GM23338 (cell line): ENCODE measurements at regions not wholly inside any gene's neighbourhood (a gene's known extent, or its start where the extent isn't known, plus 50 kb on each side); places are given as distances from the start of the nearest gene placed in this dataset.

Experiments used
- CREB1 ChIP-seq: fragments of 250-450 bp; sonication (Bioruptor Pico); IDR thresholded peaks from 2 replicates; pipeline ENCODE4 v1.5.0; 2020; ENCODE audit warnings: low read depth, mild to moderate bottlenecking, moderate library complexity
- EZH2 ChIP-seq: fragments of 200-600 bp; sonication (generic); IDR thresholded peaks from one replicate; pipeline ENCODE4 v1.8.0; 2017; ENCODE audit warnings: antibody characterized with exemption, mild to moderate bottlenecking, low read depth; ENCODE audit not compliant: unreplicated experiment
- EZH2phosphoT487 ChIP-seq: fragments of 200-600 bp; sonication (generic); IDR thresholded peaks from one replicate; pipeline ENCODE4 v1.8.1; 2018; ENCODE audit warnings: antibody characterized with exemption; ENCODE audit not compliant: unreplicated experiment
- POLR2AphosphoS5 ChIP-seq: IDR thresholded peaks from 2 replicates; pipeline ENCODE4 v1.6.1; 2016; ENCODE audit warnings: antibody characterized with exemption, low read depth
- ZNF114 ChIP-seq: fragments of 250-450 bp; sonication (Bioruptor Pico); IDR thresholded peaks from 2 replicates; pipeline ENCODE4 v1.5.0; 2020; ENCODE audit warnings: mild to moderate bottlenecking, moderate library complexity
- ZNF331 ChIP-seq: fragments of 250-450 bp; sonication (Bioruptor Pico); IDR thresholded peaks from 2 replicates; pipeline ENCODE4 v1.5.0; 2020; ENCODE audit warnings: low read depth, mild to moderate bottlenecking, moderate library complexity
- TF ChIP-seq, protein P1 (sequence below), 2 experiments: fragments of 200-600 bp in 1 of 2; sonication (generic) in 1 of 2; conservative IDR thresholded peaks; 2 replicates each; pipeline versions ENCODE4 v1.5.1 to v1.6.1; 2016 to 2017; ENCODE audit warnings: antibody characterized with exemption in 2 of 2, low read depth in 2 of 2, mild to moderate bottlenecking in 2 of 2, moderate library complexity in 1 of 2
- TF ChIP-seq, protein P2 (sequence below): IDR thresholded peaks from one replicate; pipeline ENCODE4 v1.6.1; 2018; ENCODE audit warnings: antibody characterized with exemption; ENCODE audit not compliant: unreplicated experiment
- TF ChIP-seq, protein P3 (sequence below): fragments of 250-450 bp; sonication (Bioruptor Pico); IDR thresholded peaks from 2 replicates; pipeline ENCODE4 v1.5.0; 2020; ENCODE audit warnings: mild to moderate bottlenecking, moderate library complexity
- TF ChIP-seq, protein P4 (sequence below): IDR thresholded peaks from 2 replicates; pipeline ENCODE4 v1.6.1; 2016; ENCODE audit warnings: antibody characterized with exemption

DNA sequence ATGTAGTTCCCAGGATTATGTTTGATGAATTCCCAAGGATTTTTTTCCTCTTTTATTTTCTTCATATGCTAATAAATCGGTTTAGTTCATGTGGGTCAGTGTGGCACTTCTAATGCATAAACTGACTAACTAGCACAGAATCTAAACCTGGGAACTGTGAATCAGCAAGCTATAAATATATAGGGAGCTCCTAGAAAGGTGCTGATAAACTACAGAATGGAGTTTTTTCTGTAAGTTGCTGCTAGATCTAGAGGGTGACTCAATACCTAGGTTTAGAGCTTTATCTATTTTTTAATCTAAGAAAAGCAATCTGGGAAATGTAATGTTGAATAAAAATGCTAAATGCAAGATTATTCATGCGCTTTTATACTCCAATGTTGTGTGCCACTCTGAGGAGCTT lies 118.8 kb upstream of the PTCHD4 start:
- no peak for TF ChIP-seq EZH2phosphoT487
- no peak for TF ChIP-seq ZNF114 (CRISPR knock-in tag)
- TF ChIP-seq, protein P1, sequence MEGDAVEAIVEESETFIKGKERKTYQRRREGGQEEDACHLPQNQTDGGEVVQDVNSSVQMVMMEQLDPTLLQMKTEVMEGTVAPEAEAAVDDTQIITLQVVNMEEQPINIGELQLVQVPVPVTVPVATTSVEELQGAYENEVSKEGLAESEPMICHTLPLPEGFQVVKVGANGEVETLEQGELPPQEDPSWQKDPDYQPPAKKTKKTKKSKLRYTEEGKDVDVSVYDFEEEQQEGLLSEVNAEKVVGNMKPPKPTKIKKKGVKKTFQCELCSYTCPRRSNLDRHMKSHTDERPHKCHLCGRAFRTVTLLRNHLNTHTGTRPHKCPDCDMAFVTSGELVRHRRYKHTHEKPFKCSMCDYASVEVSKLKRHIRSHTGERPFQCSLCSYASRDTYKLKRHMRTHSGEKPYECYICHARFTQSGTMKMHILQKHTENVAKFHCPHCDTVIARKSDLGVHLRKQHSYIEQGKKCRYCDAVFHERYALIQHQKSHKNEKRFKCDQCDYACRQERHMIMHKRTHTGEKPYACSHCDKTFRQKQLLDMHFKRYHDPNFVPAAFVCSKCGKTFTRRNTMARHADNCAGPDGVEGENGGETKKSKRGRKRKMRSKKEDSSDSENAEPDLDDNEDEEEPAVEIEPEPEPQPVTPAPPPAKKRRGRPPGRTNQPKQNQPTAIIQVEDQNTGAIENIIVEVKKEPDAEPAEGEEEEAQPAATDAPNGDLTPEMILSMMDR (conservative IDR thresholded peaks at IDR 0.05; ENCODE audit: low read depth in 2 of 2): no peak
- TF ChIP-seq, protein P2, sequence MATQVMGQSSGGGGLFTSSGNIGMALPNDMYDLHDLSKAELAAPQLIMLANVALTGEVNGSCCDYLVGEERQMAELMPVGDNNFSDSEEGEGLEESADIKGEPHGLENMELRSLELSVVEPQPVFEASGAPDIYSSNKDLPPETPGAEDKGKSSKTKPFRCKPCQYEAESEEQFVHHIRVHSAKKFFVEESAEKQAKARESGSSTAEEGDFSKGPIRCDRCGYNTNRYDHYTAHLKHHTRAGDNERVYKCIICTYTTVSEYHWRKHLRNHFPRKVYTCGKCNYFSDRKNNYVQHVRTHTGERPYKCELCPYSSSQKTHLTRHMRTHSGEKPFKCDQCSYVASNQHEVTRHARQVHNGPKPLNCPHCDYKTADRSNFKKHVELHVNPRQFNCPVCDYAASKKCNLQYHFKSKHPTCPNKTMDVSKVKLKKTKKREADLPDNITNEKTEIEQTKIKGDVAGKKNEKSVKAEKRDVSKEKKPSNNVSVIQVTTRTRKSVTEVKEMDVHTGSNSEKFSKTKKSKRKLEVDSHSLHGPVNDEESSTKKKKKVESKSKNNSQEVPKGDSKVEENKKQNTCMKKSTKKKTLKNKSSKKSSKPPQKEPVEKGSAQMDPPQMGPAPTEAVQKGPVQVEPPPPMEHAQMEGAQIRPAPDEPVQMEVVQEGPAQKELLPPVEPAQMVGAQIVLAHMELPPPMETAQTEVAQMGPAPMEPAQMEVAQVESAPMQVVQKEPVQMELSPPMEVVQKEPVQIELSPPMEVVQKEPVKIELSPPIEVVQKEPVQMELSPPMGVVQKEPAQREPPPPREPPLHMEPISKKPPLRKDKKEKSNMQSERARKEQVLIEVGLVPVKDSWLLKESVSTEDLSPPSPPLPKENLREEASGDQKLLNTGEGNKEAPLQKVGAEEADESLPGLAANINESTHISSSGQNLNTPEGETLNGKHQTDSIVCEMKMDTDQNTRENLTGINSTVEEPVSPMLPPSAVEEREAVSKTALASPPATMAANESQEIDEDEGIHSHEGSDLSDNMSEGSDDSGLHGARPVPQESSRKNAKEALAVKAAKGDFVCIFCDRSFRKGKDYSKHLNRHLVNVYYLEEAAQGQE: no peak
- no peak for TF ChIP-seq EZH2
- no peak for TF ChIP-seq POLR2AphosphoS5
- TF ChIP-seq, protein P3, sequence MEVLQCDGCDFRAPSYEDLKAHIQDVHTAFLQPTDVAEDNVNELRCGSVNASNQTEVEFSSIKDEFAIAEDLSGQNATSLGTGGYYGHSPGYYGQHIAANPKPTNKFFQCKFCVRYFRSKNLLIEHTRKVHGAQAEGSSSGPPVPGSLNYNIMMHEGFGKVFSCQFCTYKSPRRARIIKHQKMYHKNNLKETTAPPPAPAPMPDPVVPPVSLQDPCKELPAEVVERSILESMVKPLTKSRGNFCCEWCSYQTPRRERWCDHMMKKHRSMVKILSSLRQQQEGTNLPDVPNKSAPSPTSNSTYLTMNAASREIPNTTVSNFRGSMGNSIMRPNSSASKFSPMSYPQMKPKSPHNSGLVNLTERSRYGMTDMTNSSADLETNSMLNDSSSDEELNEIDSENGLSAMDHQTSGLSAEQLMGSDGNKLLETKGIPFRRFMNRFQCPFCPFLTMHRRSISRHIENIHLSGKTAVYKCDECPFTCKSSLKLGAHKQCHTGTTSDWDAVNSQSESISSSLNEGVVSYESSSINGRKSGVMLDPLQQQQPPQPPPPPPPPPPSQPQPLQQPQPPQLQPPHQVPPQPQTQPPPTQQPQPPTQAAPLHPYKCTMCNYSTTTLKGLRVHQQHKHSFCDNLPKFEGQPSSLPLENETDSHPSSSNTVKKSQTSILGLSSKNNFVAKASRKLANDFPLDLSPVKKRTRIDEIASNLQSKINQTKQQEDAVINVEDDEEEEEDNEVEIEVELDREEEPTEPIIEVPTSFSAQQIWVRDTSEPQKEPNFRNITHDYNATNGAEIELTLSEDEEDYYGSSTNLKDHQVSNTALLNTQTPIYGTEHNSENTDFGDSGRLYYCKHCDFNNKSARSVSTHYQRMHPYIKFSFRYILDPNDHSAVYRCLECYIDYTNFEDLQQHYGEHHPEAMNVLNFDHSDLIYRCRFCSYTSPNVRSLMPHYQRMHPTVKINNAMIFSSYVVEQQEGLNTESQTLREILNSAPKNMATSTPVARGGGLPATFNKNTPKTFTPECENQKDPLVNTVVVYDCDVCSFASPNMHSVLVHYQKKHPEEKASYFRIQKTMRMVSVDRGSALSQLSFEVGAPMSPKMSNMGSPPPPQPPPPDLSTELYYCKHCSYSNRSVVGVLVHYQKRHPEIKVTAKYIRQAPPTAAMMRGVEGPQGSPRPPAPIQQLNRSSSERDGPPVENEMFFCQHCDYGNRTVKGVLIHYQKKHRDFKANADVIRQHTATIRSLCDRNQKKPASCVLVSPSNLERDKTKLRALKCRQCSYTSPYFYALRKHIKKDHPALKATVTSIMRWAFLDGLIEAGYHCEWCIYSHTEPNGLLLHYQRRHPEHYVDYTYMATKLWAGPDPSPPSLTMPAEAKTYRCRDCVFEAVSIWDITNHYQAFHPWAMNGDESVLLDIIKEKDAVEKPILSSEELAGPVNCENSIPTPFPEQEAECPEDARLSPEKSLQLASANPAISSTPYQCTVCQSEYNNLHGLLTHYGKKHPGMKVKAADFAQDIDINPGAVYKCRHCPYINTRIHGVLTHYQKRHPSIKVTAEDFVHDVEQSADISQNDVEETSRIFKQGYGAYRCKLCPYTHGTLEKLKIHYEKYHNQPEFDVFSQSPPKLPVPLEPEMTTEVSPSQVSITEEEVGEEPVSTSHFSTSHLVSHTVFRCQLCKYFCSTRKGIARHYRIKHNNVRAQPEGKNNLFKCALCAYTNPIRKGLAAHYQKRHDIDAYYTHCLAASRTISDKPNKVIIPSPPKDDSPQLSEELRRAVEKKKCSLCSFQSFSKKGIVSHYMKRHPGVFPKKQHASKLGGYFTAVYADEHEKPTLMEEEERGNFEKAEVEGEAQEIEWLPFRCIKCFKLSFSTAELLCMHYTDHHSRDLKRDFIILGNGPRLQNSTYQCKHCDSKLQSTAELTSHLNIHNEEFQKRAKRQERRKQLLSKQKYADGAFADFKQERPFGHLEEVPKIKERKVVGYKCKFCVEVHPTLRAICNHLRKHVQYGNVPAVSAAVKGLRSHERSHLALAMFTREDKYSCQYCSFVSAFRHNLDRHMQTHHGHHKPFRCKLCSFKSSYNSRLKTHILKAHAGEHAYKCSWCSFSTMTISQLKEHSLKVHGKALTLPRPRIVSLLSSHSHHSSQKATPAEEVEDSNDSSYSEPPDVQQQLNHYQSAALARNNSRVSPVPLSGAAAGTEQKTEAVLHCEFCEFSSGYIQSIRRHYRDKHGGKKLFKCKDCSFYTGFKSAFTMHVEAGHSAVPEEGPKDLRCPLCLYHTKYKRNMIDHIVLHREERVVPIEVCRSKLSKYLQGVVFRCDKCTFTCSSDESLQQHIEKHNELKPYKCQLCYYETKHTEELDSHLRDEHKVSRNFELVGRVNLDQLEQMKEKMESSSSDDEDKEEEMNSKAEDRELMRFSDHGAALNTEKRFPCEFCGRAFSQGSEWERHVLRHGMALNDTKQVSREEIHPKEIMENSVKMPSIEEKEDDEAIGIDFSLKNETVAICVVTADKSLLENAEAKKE (CRISPR knock-in tag): no peak
- no peak for TF ChIP-seq CREB1 (CRISPR knock-in tag)
- TF ChIP-seq ZNF331 (CRISPR knock-in tag): no peak
- TF ChIP-seq, protein P4, sequence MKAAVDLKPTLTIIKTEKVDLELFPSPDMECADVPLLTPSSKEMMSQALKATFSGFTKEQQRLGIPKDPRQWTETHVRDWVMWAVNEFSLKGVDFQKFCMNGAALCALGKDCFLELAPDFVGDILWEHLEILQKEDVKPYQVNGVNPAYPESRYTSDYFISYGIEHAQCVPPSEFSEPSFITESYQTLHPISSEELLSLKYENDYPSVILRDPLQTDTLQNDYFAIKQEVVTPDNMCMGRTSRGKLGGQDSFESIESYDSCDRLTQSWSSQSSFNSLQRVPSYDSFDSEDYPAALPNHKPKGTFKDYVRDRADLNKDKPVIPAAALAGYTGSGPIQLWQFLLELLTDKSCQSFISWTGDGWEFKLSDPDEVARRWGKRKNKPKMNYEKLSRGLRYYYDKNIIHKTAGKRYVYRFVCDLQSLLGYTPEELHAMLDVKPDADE: no peak
